ENCODE measurements at regions not wholly inside any gene's neighbourhood (a gene's known extent, or its start where the extent isn't known, plus 50 kb on each side); places are given as distances from the start of the nearest gene placed in this dataset.
"Not testable (repeated sequence)": the region's sequence is repeated elsewhere in the genome, so short reads cannot be mapped to it uniquely, and the experiment has no call there.

GRCh38 chr11:110856996-110857812 is 145.0 kb upstream of the ARHGAP20 start:
- no peak for TF ChIP-seq CTCF (IDR thresholded peaks at IDR 0.05)
- Mint-ChIP-seq H3K27me3 (ENCODE audit: low read depth, poor library complexity) (no peaks in the 10 kb centered on the region), H3K36me3 (ENCODE audit: low read depth) (no peaks in the 10 kb centered on the region), H3K9me3 (no peaks in the 10 kb centered on the region), H3K4me3 (no peak overlapping the region), H3K4me1 (peaks cover 40% of the 10 kb centered on the region), H3K27ac (no peak overlapping the region)
- DNase-seq = no peak

- Mint-ChIP-seq H3K27me3 (ENCODE audit: low read depth, poor library complexity) (no peaks in the 10 kb centered on the region), H3K36me3 (ENCODE audit: low read depth) (no peaks in the 10 kb centered on the region), H3K4me3 (no peak overlapping the region), H3K27ac (no peak overlapping the region), H3K4me1 (peaks cover 40% of the 10 kb centered on the region), H3K9me3 (no peaks in the 10 kb centered on the region)
- TF ChIP-seq CTCF (IDR thresholded peaks at IDR 0.05) = no peak
- DNase-seq = no peak
These were observed 144.1 kb upstream of the ARHGAP20 start for GRCh38 chr11:110856340-110856739.

GRCh38 chr11:110855191-110855590 is 143.0 kb upstream of the ARHGAP20 start:
- H3K9me3 Mint-ChIP-seq = no peaks in the 10 kb centered on the region
- no peak overlapping the region for H3K4me3 Mint-ChIP-seq
- no peak for TF ChIP-seq CTCF (IDR thresholded peaks at IDR 0.05)
- DNase-seq = no peak
- peaks cover 33% of the 10 kb centered on the region for H3K4me1 Mint-ChIP-seq
- no peaks in the 10 kb centered on the region for H3K36me3 Mint-ChIP-seq (ENCODE audit: low read depth)
- no peak overlapping the region for H3K27ac Mint-ChIP-seq
- H3K27me3 Mint-ChIP-seq (ENCODE audit: low read depth, poor library complexity) = no peaks in the 10 kb centered on the region

- H3K4me1 Mint-ChIP-seq = peaks cover 11% of the 10 kb centered on the region
- no peak overlapping the region for H3K27ac Mint-ChIP-seq
- DNase-seq = no peak
- no peak for TF ChIP-seq CTCF (IDR thresholded peaks at IDR 0.05)
- peaks cover 3% of the 10 kb centered on the region for H3K9me3 Mint-ChIP-seq
- no peak overlapping the region for H3K4me3 Mint-ChIP-seq
- no peaks in the 10 kb centered on the region for H3K36me3 Mint-ChIP-seq (ENCODE audit: low read depth)
- no peaks in the 10 kb centered on the region for H3K27me3 Mint-ChIP-seq (ENCODE audit: low read depth, poor library complexity)
These were observed 140.8 kb upstream of the ARHGAP20 start for GRCh38 chr11:110852921-110853490.

- H3K9me3 Mint-ChIP-seq = peaks cover 8% of the 10 kb centered on the region
- H3K4me1 Mint-ChIP-seq = peaks cover 4% of the 10 kb centered on the region
- H3K36me3 Mint-ChIP-seq (ENCODE audit: low read depth) = no peaks in the 10 kb centered on the region
- no peak for TF ChIP-seq CTCF (IDR thresholded peaks at IDR 0.05)
- DNase-seq = no peak
- no peaks in the 10 kb centered on the region for H3K27me3 Mint-ChIP-seq (ENCODE audit: low read depth, poor library complexity)
- H3K27ac Mint-ChIP-seq = no peak overlapping the region
- no peak overlapping the region for H3K4me3 Mint-ChIP-seq
These were observed 138.6 kb upstream of the ARHGAP20 start for GRCh38 chr11:110850846-110851245.

- not testable (repeated sequence) for H3K27me3 Mint-ChIP-seq (ENCODE audit: low read depth, poor library complexity); H3K27ac Mint-ChIP-seq; H3K4me3 Mint-ChIP-seq; H3K36me3 Mint-ChIP-seq (ENCODE audit: low read depth); H3K4me1 Mint-ChIP-seq; DNase-seq
- H3K9me3 Mint-ChIP-seq = peaks cover 24% of the 10 kb centered on the region
These were observed 130.8 kb upstream of the ARHGAP20 start for GRCh38 chr11:110843053-110843452.
